ENCODE measurements at regions not wholly inside any gene's neighbourhood (a gene's known extent, or its start where the extent isn't known, plus 50 kb on each side); places are given as distances from the start of the nearest gene placed in this dataset.

DNA sequence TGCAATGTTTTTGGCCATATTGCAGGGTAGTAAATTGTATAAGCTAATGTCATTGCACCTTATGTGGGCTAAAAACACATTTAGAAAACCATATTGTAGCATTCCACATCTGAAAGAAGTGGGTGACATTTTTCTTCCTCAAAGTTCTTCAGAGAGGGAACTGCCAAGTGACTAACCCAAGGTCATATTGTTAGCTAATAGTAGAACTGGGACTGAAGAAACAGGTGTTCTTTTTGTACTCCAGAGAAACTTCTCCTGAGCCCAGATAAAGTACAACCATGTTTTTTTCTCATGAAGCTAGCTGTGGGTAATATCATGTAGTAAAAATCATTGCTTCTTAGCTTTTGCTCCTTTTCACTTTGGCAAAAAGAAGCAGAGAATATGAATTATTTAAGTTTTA is 333.0 kb downstream of the NSUN3 start (continued):
- TF ChIP-seq, protein P1, sequence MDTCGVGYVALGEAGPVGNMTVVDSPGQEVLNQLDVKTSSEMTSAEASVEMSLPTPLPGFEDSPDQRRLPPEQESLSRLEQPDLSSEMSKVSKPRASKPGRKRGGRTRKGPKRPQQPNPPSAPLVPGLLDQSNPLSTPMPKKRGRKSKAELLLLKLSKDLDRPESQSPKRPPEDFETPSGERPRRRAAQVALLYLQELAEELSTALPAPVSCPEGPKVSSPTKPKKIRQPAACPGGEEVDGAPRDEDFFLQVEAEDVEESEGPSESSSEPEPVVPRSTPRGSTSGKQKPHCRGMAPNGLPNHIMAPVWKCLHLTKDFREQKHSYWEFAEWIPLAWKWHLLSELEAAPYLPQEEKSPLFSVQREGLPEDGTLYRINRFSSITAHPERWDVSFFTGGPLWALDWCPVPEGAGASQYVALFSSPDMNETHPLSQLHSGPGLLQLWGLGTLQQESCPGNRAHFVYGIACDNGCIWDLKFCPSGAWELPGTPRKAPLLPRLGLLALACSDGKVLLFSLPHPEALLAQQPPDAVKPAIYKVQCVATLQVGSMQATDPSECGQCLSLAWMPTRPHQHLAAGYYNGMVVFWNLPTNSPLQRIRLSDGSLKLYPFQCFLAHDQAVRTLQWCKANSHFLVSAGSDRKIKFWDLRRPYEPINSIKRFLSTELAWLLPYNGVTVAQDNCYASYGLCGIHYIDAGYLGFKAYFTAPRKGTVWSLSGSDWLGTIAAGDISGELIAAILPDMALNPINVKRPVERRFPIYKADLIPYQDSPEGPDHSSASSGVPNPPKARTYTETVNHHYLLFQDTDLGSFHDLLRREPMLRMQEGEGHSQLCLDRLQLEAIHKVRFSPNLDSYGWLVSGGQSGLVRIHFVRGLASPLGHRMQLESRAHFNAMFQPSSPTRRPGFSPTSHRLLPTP (IDR thresholded peaks at IDR 0.05; ENCODE audit: borderline replicate concordance, extremely low read depth, insufficient read length) = no peak
- TF ChIP-seq ZC3H8 (IDR thresholded peaks at IDR 0.05) (no peak), NCOA4 (IDR thresholded peaks at IDR 0.05; ENCODE audit: partially characterized antibody) (no peak), CHCHD3 (CRISPR knock-in tag; IDR thresholded peaks at IDR 0.05) (no peak), NELFE (IDR thresholded peaks at IDR 0.05; ENCODE audit: insufficient read depth, insufficient read length) (no peak)

DNA sequence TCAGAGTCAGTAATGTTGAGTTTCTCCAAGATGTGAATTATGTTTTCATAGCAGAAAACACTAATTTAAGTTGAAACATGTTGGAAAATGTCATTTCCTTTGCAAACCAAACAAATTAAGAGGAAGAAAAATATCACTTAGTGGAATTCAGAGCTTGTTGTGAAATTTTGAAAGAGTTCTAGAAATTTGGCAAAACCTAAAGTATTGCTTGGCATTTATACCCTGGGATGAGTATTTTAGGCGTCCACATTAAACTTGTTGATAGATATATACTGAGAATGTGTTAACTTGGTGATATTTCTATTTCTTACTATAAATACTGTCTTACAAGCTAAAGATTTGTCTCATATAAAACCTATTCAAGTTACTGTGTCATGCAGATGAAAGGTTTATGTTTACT is 335.2 kb downstream of the NSUN3 start:
- Histone ChIP-seq H3K4me1 (replicated peaks in 1 of 2; ENCODE audit: control insufficient read depth in 2 of 2, insufficient read depth in 2 of 2, low read length in 2 of 2) (no peaks in the 10 kb centered on the region), H3K9me1 (ENCODE audit: control insufficient read depth, insufficient read depth, low read length) (no peaks in the 10 kb centered on the region), H4K20me1 (replicated peaks; ENCODE audit: control insufficient read depth, insufficient read depth, low read length) (no peaks in the 10 kb centered on the region), H3K4me2 (ENCODE audit: insufficient read depth, low read length) (no peak overlapping the region), H3K27ac (ENCODE audit: extremely low read depth, low read depth, low read length) (no peak overlapping the region), H3K79me2 (ENCODE audit: control insufficient read depth, insufficient read depth, low read length) (no peaks in the 10 kb centered on the region), H3K27me3 (ENCODE audit: control insufficient read depth in 2 of 2, insufficient read depth in 2 of 2, low read length in 2 of 2) (no peaks in the 10 kb centered on the region), H3K36me3 (ENCODE audit: control insufficient read depth, insufficient read depth, low read length) (no peaks in the 10 kb centered on the region), H3K4me3 (no peak overlapping the region), H3K9ac (ENCODE audit: insufficient read depth in 1 of 2, low read depth in 2 of 2, low read length in 2 of 2) (no peak overlapping the region), H2AFZ (ENCODE audit: low read depth, low read length) (no peak overlapping the region), H3K9me3 (replicated peaks; ENCODE audit: control insufficient read depth, insufficient read depth, low read depth, low read length) (no peaks in the 10 kb centered on the region)
- FAIRE-seq (no peak), DNase-seq (ENCODE audit: extremely low read depth in 1 of 4, low spot score in 3 of 4) (no peak), ATAC-seq (no peak)
- POLR2A ChIA-PET = no interaction called here
- 6% methylated on average over 1 of the region's 1 CpG for WGBS (ENCODE audit: insufficient coverage, low coverage, missing lambda C conversion rate)
- TF ChIP-seq SIX5 (IDR thresholded peaks at IDR 0.05; ENCODE audit: borderline replicate concordance in 1 of 2, insufficient read depth in 1 of 2, low read depth in 1 of 2, low read length in 2 of 2) = no peak
- TF ChIP-seq, protein P2, sequence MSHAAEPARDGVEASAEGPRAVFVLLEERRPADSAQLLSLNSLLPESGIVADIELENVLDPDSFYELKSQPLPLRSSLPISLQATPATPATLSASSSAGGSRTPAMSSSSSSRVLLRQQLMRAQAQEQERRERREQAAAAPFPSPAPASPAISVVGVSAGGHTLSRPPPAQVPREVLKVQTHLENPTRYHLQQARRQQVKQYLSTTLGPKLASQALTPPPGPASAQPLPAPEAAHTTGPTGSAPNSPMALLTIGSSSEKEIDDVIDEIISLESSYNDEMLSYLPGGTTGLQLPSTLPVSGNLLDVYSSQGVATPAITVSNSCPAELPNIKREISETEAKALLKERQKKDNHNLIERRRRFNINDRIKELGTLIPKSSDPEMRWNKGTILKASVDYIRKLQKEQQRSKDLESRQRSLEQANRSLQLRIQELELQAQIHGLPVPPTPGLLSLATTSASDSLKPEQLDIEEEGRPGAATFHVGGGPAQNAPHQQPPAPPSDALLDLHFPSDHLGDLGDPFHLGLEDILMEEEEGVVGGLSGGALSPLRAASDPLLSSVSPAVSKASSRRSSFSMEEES (CRISPR knock-in tag; IDR thresholded peaks at IDR 0.05) = no peak
- no peak for TF ChIP-seq ZNF445 (CRISPR knock-in tag; IDR thresholded peaks at IDR 0.05; ENCODE audit: low read depth)
- no peak for TF ChIP-seq DNMT1 (IDR thresholded peaks at IDR 0.05)
- TF ChIP-seq THRAP3 (IDR thresholded peaks at IDR 0.05; ENCODE audit: borderline replicate concordance) = no peak
- TF ChIP-seq FOS (IDR thresholded peaks at IDR 0.05; ENCODE audit: extremely low read depth, insufficient read length) = no peak
- TF ChIP-seq ZNF224 (CRISPR knock-in tag; IDR thresholded peaks at IDR 0.05) = no peak
- no peak for TF ChIP-seq ATF7 (IDR thresholded peaks at IDR 0.05)
- TF ChIP-seq, protein P3, sequence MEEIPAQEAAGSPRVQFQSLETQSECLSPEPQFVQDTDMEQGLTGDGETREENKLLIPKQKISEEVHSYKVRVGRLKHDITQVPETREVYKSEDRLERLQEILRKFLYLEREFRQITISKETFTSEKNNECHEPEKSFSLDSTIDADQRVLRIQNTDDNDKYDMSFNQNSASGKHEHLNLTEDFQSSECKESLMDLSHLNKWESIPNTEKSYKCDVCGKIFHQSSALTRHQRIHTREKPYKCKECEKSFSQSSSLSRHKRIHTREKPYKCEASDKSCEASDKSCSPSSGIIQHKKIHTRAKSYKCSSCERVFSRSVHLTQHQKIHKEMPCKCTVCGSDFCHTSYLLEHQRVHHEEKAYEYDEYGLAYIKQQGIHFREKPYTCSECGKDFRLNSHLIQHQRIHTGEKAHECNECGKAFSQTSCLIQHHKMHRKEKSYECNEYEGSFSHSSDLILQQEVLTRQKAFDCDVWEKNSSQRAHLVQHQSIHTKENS (CRISPR knock-in tag; IDR thresholded peaks at IDR 0.05) = no peak
- no peak for TF ChIP-seq WHSC1 (IDR thresholded peaks at IDR 0.05; ENCODE audit: low read length)
- no peak for TF ChIP-seq CHD2 (IDR thresholded peaks at IDR 0.05; ENCODE audit: low read depth, low read length)
- no peak for TF ChIP-seq ZNF644 (tag; IDR thresholded peaks at IDR 0.05; ENCODE audit: low read depth)
- intact Hi-C loops (cut with micrococcal nuclease) = no loop called here
- in situ Hi-C loops (cut with MboI) = no loop called here
- BruUV-seq (replicated peaks) = no TSS peak
- CTCF ChIA-PET (ENCODE audit: low intra/inter-chr PET ratio) = no interaction called here

Data from K562 (cell line).